Peyer's patch (tissue), 4 donors: ENCODE measurements at regions not wholly inside any gene's neighbourhood (a gene's known extent, or its start where the extent isn't known, plus 50 kb on each side); places are given as distances from the start of the nearest gene placed in this dataset.

ENCODE experiments used
- POLR2A ChIP-seq, 2 donors: fragments of 450-650 bp; IDR thresholded peaks; one replicate each; pipeline ENCODE4 v1.5.1; 2017; ENCODE audit warnings: antibody characterized with exemption in 2 of 2, mild to moderate bottlenecking in 2 of 2, moderate library complexity in 2 of 2
- TF ChIP-seq, protein P1 (sequence below), 6 experiments: fragments of 450-650 bp in 4 of 6; fragments of 200-600 bp in 2 of 6; sonication (generic) in 1 of 6; IDR thresholded peaks; one replicate each; pipeline ENCODE4 v1.5.1; 2017 to 2019; ENCODE audit warnings: antibody characterized with exemption in 6 of 6, mild to moderate bottlenecking in 3 of 6, moderate library complexity in 1 of 6

DNA sequence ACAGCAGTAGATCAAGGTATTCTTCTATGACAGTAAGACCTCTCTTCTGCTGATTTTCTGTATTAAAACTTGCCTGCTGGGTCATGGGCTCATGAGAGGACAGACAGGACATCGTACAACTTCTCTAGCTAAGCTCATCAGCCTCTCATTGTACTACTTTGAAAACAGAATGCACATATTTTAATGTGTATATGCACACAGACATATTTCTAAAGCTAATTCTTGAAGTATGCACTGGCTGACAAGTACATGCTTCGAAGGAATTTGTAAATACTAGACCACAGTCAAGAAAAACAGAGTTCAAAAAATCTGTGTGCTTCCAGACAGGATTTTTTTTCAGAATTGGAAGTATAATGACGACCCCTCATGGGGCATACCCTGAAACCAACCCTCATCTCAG lies 81.7 kb upstream of the CD83 start:
- TF ChIP-seq, protein P1, sequence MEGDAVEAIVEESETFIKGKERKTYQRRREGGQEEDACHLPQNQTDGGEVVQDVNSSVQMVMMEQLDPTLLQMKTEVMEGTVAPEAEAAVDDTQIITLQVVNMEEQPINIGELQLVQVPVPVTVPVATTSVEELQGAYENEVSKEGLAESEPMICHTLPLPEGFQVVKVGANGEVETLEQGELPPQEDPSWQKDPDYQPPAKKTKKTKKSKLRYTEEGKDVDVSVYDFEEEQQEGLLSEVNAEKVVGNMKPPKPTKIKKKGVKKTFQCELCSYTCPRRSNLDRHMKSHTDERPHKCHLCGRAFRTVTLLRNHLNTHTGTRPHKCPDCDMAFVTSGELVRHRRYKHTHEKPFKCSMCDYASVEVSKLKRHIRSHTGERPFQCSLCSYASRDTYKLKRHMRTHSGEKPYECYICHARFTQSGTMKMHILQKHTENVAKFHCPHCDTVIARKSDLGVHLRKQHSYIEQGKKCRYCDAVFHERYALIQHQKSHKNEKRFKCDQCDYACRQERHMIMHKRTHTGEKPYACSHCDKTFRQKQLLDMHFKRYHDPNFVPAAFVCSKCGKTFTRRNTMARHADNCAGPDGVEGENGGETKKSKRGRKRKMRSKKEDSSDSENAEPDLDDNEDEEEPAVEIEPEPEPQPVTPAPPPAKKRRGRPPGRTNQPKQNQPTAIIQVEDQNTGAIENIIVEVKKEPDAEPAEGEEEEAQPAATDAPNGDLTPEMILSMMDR (IDR thresholded peaks at IDR 0.05) = no peak
- TF ChIP-seq POLR2A (IDR thresholded peaks at IDR 0.05) = no peak
